WTC11 (cell line): ENCODE measurements at regions not wholly inside any gene's neighbourhood (a gene's known extent, or its start where the extent isn't known, plus 50 kb on each side); places are given as distances from the start of the nearest gene placed in this dataset.

ENCODE experiments used
- ATF3 ChIP-seq: sonication (generic); formaldehyde crosslinking; conservative IDR thresholded peaks from 2 replicates; pipeline ENCODE4 v1.8.1; 2022; ENCODE audit warnings: mild to moderate bottlenecking, missing genetic modification reagents
- CTCF ChIP-seq: fragments of 200-600 bp; IDR thresholded peaks from 2 replicates; pipeline ENCODE4 v1.8.0; 2022; ENCODE audit warnings: antibody characterized with exemption
- E2F4 ChIP-seq: sonication (generic); formaldehyde crosslinking; IDR thresholded peaks from 2 replicates; pipeline ENCODE4 v1.8.1; 2022; ENCODE audit warnings: low read depth, mild to moderate bottlenecking, moderate library complexity, missing genetic modification reagents, borderline replicate concordance
- EMX1 ChIP-seq: fragments of 250-450 bp; sonication (Bioruptor Pico); IDR thresholded peaks from 2 replicates; pipeline ENCODE4 v1.8.0; 2021; ENCODE audit warnings: mild to moderate bottlenecking
- FOXJ3 ChIP-seq: sonication (generic); formaldehyde crosslinking; IDR thresholded peaks from 2 replicates; pipeline ENCODE4 v1.9.0; 2021; ENCODE audit warnings: missing genetic modification reagents, mild to moderate bottlenecking, borderline replicate concordance
- FOXK1 ChIP-seq: sonication (generic); formaldehyde crosslinking; IDR thresholded peaks from 2 replicates; pipeline ENCODE4 v1.8.0; 2022; ENCODE audit warnings: mild to moderate bottlenecking, moderate library complexity, missing genetic modification reagents
- JUN ChIP-seq: sonication (generic); formaldehyde crosslinking; IDR thresholded peaks from 2 replicates; pipeline ENCODE4 v1.8.0; 2023; ENCODE audit warnings: mild to moderate bottlenecking, missing genetic modification reagents
- PRDM15 ChIP-seq: sonication (generic); formaldehyde crosslinking; IDR thresholded peaks from 2 replicates; pipeline ENCODE4 v1.8.0; 2022; ENCODE audit warnings: missing genetic modification reagents
- RELA ChIP-seq: sonication (generic); formaldehyde crosslinking; IDR thresholded peaks from 2 replicates; pipeline ENCODE4 v1.8.1; 2022; ENCODE audit warnings: missing genetic modification reagents, mild to moderate bottlenecking, borderline replicate concordance
- TEAD1 ChIP-seq: sonication (generic); formaldehyde crosslinking; IDR thresholded peaks from 2 replicates; pipeline ENCODE4 v1.8.0; 2022; ENCODE audit warnings: mild to moderate bottlenecking, missing genetic modification reagents
- TF ChIP-seq, protein P1 (sequence below): sonication (generic); formaldehyde crosslinking; IDR thresholded peaks from 2 replicates; pipeline ENCODE4 v1.8.1; 2022; ENCODE audit warnings: low read depth, missing genetic modification reagents, borderline replicate concordance
- TF ChIP-seq, protein P2 (sequence below): sonication (generic); formaldehyde crosslinking; IDR thresholded peaks from 2 replicates; pipeline ENCODE4 v1.8.0; 2022; ENCODE audit warnings: mild to moderate bottlenecking, missing genetic modification reagents
- TF ChIP-seq, protein P3 (sequence below): sonication (generic); formaldehyde crosslinking; IDR thresholded peaks from 2 replicates; pipeline ENCODE4 v1.8.1; 2023; ENCODE audit warnings: mild to moderate bottlenecking, missing genetic modification reagents

GRCh38 chr14:39568809-39569538 is 136.7 kb upstream of the FBXO33 start:
- no peak for TF ChIP-seq CTCF
- TF ChIP-seq, protein P1, sequence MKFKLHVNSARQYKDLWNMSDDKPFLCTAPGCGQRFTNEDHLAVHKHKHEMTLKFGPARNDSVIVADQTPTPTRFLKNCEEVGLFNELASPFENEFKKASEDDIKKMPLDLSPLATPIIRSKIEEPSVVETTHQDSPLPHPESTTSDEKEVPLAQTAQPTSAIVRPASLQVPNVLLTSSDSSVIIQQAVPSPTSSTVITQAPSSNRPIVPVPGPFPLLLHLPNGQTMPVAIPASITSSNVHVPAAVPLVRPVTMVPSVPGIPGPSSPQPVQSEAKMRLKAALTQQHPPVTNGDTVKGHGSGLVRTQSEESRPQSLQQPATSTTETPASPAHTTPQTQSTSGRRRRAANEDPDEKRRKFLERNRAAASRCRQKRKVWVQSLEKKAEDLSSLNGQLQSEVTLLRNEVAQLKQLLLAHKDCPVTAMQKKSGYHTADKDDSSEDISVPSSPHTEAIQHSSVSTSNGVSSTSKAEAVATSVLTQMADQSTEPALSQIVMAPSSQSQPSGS (CRISPR knock-in tag): no peak
- TF ChIP-seq, protein P2, sequence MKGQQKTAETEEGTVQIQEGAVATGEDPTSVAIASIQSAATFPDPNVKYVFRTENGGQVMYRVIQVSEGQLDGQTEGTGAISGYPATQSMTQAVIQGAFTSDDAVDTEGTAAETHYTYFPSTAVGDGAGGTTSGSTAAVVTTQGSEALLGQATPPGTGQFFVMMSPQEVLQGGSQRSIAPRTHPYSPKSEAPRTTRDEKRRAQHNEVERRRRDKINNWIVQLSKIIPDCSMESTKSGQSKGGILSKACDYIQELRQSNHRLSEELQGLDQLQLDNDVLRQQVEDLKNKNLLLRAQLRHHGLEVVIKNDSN (CRISPR knock-in tag): no peak
- TF ChIP-seq, protein P3, sequence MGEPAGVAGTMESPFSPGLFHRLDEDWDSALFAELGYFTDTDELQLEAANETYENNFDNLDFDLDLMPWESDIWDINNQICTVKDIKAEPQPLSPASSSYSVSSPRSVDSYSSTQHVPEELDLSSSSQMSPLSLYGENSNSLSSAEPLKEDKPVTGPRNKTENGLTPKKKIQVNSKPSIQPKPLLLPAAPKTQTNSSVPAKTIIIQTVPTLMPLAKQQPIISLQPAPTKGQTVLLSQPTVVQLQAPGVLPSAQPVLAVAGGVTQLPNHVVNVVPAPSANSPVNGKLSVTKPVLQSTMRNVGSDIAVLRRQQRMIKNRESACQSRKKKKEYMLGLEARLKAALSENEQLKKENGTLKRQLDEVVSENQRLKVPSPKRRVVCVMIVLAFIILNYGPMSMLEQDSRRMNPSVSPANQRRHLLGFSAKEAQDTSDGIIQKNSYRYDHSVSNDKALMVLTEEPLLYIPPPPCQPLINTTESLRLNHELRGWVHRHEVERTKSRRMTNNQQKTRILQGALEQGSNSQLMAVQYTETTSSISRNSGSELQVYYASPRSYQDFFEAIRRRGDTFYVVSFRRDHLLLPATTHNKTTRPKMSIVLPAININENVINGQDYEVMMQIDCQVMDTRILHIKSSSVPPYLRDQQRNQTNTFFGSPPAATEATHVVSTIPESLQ (CRISPR knock-in tag): no peak
- no peak for TF ChIP-seq FOXK1 (CRISPR knock-in tag)
- TF ChIP-seq TEAD1 (CRISPR knock-in tag): no peak
- no peak for TF ChIP-seq PRDM15
- no peak for TF ChIP-seq ATF3 (CRISPR knock-in tag)
- no peak for TF ChIP-seq EMX1 (CRISPR knock-in tag)
- no peak for TF ChIP-seq E2F4 (CRISPR knock-in tag)
- no peak for TF ChIP-seq JUN (CRISPR knock-in tag)
- no peak for TF ChIP-seq FOXJ3 (CRISPR knock-in tag)
- TF ChIP-seq RELA (CRISPR knock-in tag): no peak
